Tibial artery (tissue), 4 donors: ENCODE measurements at regions not wholly inside any gene's neighbourhood (a gene's known extent, or its start where the extent isn't known, plus 50 kb on each side); places are given as distances from the start of the nearest gene placed in this dataset.

Source experiments
- DNase-seq, 2 donors: peaks; one replicate each; pipeline ENCODE4 v3.0.0-alpha.2; 2019
- H3K27ac ChIP-seq, 2 donors: fragments of 200-600 bp; sonication (generic) in 1 of 2; 1 replicate in 1 of 2; 2 replicates in 1 of 2; pipeline ENCODE4 v1.5.1; 2018 to 2019; ENCODE audit warnings: mild to moderate bottlenecking in 1 of 2
- H3K27me3 ChIP-seq, 2 donors: fragments of 200-600 bp; sonication (generic) in 1 of 2; one replicate each; pipeline versions ENCODE4 v1.5.1 to v1.6.0; 2016 to 2019
- H3K36me3 ChIP-seq, 3 donors: fragments of 200-600 bp; sonication (generic) in 2 of 3; one replicate each; pipeline ENCODE4 v1.5.1; 2016 to 2019; ENCODE audit warnings: mild to moderate bottlenecking in 2 of 3
- H3K4me1 ChIP-seq, 4 donors: fragments of 200-600 bp; sonication (generic) in 2 of 4; 1 replicate in 3 of 4; 2 replicates in 1 of 4; pipeline ENCODE4 v1.5.1; 2016 to 2019
- H3K4me3 ChIP-seq, 2 donors: fragments of 200-600 bp; sonication (generic) in 1 of 2; 1 replicate in 1 of 2; 2 replicates in 1 of 2; pipeline ENCODE4 v1.5.1; 2018 to 2019; ENCODE audit warnings: mild to moderate bottlenecking in 2 of 2
- H3K9me3 ChIP-seq, 3 donors: fragments of 200-600 bp; sonication (generic) in 1 of 3; one replicate each; pipeline ENCODE4 v1.5.1; 2016 to 2019
- CTCF ChIP-seq, 2 experiments: fragments of 200-600 bp in 1 of 2; fragments of 450-650 bp in 1 of 2; IDR thresholded peaks; one replicate each; pipeline ENCODE4 v1.5.1; 2017 to 2019; ENCODE audit warnings: antibody characterized with exemption in 2 of 2, mild to moderate bottlenecking in 1 of 2, moderate library complexity in 1 of 2
- intact Hi-C: fragments of 100-400 bp; cut with DNase I; formaldehyde crosslinking; loops from one replicate; pipeline ENCODE4 v1.15.0; 2023; ENCODE audit warnings: low total_unique reads

- Histone ChIP-seq H3K27ac (no peak overlapping the region), H3K9me3 (peaks cover 0 to 8% (median 2%) of the 10 kb centered on the region in 3 donors), H3K4me3 (no peak overlapping the region), H3K4me1 (no peaks in the 10 kb centered on the region), H3K27me3 (no peaks in the 10 kb centered on the region), H3K36me3 (no peaks in the 10 kb centered on the region)
- intact Hi-C loops = no loop called here
- no peak for DNase-seq
- TF ChIP-seq CTCF (IDR thresholded peaks at IDR 0.05) = no peak
Observed at GRCh38 chr16:9489835-9490467, 398.5 kb downstream of the HAPSTR1 start.

- H3K27me3 ChIP-seq = no peaks in the 10 kb centered on the region
- no peak for DNase-seq
- intact Hi-C loops = no loop called here
Observed at GRCh38 chr16:9495824-9496223, 404.4 kb downstream of the HAPSTR1 start.

GRCh38 chr16:9497750-9498149 lies 406.3 kb downstream of the HAPSTR1 start:
- TF ChIP-seq CTCF (IDR thresholded peaks at IDR 0.05) = no peak
- Histone ChIP-seq H3K36me3 (no peaks in the 10 kb centered on the region), H3K27ac (no peak overlapping the region), H3K4me3 (no peak overlapping the region), H3K9me3 (peaks cover 0 to 2% (median 0%) of the 10 kb centered on the region in 3 donors), H3K4me1 (no peaks in the 10 kb centered on the region), H3K27me3 (no peaks in the 10 kb centered on the region)
- intact Hi-C loops = no loop called here
- DNase-seq = no peak

More at GRCh38 chr16:9495824-9496223, 404.4 kb downstream of the HAPSTR1 start:
- Histone ChIP-seq H3K4me3 (no peak overlapping the region), H3K36me3 (no peaks in the 10 kb centered on the region), H3K9me3 (peaks cover 0 to 8% (median 2%) of the 10 kb centered on the region in 3 donors), H3K4me1 (no peaks in the 10 kb centered on the region), H3K27ac (no peak overlapping the region)
- TF ChIP-seq CTCF (IDR thresholded peaks at IDR 0.05) = no peak

GRCh38 chr16:9499941-9500593 lies 408.6 kb downstream of the HAPSTR1 start:
- Histone ChIP-seq H3K9me3 (no peaks in the 10 kb centered on the region), H3K36me3 (no peaks in the 10 kb centered on the region), H3K4me3 (no peak overlapping the region), H3K4me1 (no peaks in the 10 kb centered on the region), H3K27me3 (no peaks in the 10 kb centered on the region), H3K27ac (no peak overlapping the region)
- intact Hi-C loops = no loop called here
- no peak for TF ChIP-seq CTCF (IDR thresholded peaks at IDR 0.05)
- no peak for DNase-seq

- Histone ChIP-seq H3K27ac (no peak overlapping the region), H3K9me3 (no peaks in the 10 kb centered on the region), H3K4me3 (no peak overlapping the region), H3K4me1 (no peaks in the 10 kb centered on the region), H3K27me3 (no peaks in the 10 kb centered on the region), H3K36me3 (no peaks in the 10 kb centered on the region)
- intact Hi-C loops = no loop called here
- DNase-seq = no peak
- no peak for TF ChIP-seq CTCF (IDR thresholded peaks at IDR 0.05)
Observed at GRCh38 chr16:9500872-9501271, 409.4 kb downstream of the HAPSTR1 start.
